NCI-H510A (cell line): ENCODE measurements at regions not wholly inside any gene's neighbourhood (a gene's known extent, or its start where the extent isn't known, plus 50 kb on each side); places are given as distances from the start of the nearest gene placed in this dataset.

Source experiments
- DNase-seq: peaks from one replicate; lab custom pipeline; 2025; lab: John Stamatoyannopoulos, UW

GRCh38 chr9:81389569-81389993 lies 299.8 kb downstream of the TLE1 start:
- DNase-seq: no peak

- no peak for DNase-seq
These were observed 300.5 kb downstream of the TLE1 start for GRCh38 chr9:81388831-81389230.

- DNase-seq: no peak
These were observed 301.8 kb downstream of the TLE1 start for GRCh38 chr9:81387360-81388106.

GRCh38 chr9:81384911-81385310 lies 304.4 kb downstream of the TLE1 start:
- DNase-seq: no peak

DNA sequence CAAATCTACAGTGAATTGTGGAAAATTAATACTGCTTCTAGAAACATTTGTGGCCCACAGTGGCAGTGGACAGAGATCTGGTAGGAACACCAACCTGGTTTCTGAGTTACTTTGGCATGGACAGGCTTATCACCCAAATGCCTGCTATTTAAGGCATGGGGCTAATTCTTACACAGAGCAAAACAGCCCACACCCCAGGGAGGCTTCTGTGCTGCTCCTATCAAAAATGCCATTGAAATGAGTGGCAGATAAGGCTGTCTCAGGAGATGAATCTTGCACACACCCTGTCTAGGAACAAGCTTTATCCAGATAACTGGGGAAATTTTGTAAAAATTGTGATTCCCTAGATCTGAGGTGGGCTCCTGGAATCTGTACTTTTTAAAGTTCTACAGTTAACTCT lies 307.1 kb downstream of the TLE1 start:
- DNase-seq: no peak

- no peak for DNase-seq
These were observed 307.7 kb downstream of the TLE1 start for GRCh38 chr9:81381694-81382093.

- DNase-seq: no peak
These were observed 308.6 kb downstream of the TLE1 start for GRCh38 chr9:81380504-81381359.

GRCh38 chr9:81379655-81380054 lies 309.7 kb downstream of the TLE1 start:
- no peak for DNase-seq

GRCh38 chr9:81377921-81378320 lies 311.4 kb downstream of the TLE1 start:
- DNase-seq: no peak

- no peak for DNase-seq
These were observed 312.0 kb downstream of the TLE1 start for GRCh38 chr9:81377320-81377719.

DNA sequence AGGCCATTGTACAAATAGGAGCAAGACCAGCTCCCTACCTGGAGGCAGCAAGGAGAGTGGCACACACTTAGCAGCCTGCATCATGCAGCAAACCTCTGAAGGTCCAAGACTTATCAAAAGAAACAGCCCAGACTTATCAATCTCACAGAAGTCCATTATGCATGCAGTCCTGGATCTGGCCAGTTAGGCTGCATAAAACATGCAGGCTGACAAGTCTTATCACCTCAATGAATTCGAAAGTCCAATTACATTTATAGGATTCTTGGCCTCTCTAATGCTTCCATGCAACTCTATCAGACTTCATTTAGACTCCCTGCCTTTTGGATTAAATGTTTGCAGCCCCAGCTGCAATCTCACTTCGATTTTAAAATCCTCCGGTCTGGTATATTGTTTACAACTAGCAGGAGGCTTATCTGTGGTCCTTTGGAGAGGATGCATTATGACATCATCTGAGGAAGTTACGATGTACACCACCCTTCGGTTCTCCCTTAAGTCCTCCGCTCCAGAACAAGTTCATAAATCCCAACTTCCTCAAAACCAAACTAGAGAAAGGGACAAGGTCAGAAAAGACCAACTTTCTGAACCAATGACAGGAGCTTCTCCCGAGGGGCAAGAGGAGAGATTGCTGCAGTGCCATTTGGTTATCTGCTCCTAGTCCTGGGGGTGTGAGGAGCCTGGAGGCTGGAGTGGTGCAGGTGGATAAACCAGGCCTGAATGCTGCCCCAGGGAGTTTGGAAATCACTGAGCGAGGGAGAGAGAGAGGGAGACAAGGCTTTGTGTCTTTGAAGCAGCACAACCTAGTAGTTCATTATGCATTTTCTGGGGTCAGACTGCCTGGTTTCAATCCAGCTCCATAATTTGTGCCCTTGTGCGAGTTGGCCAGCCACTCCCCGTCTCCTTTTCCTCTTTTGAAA lies 313.9 kb downstream of the TLE1 start:
- no peak for DNase-seq

DNA sequence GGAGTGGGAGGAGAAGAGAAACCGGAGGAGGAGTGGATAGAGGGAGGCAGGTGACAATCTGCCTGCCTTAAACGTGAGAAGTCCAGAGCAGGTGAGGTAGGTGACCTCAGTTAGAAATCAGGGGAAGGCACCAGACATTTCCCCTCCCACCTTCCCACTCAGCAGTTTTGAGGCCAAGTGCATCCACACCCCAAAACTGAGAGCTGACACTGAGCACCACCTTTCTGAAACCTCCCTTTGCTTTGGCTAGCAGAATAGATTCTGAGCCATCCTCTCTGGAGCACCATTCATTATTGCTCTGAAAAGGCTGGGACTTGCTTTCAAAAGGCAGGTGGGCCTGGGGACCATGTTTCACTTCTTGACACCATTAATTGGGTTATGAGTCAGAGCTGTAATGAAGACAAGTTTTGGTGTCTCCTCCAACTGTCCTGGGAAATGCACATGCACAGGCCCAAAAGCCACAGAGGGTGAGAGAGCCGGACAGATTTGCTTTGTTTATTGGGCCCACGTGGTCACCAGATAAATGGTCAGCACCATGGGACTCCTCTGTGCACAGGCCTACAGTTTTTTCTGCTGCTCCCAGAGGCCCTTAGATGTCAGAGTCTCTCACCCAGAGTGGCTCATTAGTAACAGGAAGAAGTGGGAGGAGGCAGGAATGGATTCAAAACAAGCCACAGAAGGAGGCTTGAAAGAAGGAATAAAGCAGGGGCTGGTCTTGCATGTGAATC lies 314.7 kb downstream of the TLE1 start:
- no peak for DNase-seq

GRCh38 chr9:81373294-81373693 lies 316.1 kb downstream of the TLE1 start:
- no peak for DNase-seq

GRCh38 chr9:81372628-81373191 lies 316.6 kb downstream of the TLE1 start:
- no peak for DNase-seq

DNA sequence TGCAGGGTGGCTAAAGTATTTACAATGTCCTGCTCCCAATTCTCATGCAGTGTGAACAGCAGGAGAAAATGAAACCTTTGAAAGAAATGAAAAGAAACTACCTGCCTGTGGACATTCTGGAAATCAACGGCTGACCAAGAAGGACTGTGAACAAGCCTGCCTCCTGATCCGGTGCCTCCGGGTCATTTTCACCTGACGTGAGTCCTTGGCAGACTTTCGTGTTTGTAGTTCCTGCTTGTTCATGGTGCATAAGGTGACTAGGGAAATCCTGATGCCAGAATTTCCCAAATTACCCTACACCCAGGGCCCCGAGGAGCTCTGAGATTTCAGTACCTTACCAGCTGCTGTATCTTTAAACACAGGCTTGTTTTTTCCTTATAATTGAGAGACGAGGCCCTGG lies 317.5 kb downstream of the TLE1 start:
- no peak for DNase-seq

- DNase-seq: no peak
These were observed 318.7 kb downstream of the TLE1 start for GRCh38 chr9:81370650-81371049.

- no peak for DNase-seq
These were observed 319.3 kb downstream of the TLE1 start for GRCh38 chr9:81370096-81370495.

DNA sequence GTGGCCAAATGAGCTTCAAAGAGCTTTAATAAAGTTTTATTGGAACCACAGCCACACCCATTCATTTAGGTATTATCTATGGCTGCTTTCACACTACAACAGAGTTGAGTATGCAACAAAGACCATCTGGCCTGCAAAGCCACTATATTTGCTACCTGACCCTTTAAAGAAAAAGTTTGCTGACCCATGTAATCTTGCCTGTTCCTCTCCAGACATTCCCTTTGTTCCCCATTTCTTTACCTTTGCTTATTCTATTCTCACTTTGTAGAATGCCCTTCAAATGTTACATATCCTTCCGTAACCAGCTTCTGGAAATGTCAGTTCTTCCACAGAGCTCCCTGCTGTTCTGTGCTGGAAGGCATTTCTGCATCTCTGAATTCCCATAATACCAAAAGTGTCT lies 320.2 kb downstream of the TLE1 start:
- DNase-seq: no peak

DNA sequence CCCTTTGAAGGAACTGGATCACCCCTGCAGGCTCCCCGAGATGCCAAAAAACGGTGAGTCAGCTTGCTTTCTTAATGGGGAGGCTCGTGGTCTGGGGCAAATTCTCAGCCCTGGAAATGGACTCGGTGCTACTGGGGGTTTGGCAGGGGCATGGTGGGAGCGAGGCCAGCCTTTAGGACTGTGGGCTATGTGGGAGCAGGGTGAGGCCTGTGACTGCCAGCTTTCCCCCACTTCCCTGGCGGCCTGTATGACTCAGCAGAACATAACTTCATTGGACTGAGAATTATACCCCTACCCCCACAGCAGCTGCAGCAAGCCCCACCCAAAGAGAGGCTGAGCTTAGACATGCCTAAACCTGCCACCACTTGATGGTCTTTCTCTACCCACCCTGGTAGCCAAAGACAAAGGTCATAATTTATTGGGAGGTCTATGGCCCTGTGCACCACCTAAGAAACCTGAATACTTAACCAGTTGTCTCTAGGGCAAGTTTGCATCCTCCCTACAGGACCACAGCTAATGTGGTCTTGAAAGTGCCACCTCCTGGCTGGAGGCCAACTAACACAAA lies 325.3 kb downstream of the TLE1 start:
- DNase-seq: no peak

DNA sequence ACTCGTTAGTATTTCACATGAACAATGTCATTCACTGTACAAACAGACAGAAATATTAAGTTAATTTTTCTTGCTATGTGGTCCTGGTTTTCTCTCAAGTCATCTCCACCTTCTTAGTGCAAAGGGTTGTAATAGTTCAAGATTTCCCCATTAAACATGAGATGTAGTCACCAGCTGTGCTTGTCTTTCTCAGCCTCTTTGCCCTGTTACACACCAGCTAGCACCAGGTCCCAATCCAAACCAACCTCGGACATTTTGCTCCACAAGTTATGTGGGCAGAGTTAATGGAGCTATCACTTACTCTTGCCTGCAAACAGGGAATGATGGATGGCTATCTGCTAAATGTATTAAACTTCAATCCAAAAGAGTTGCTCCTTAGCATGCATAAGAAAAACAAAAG lies 328.1 kb downstream of the TLE1 start:
- DNase-seq: no peak

GRCh38 chr9:81351166-81351565 lies 338.2 kb downstream of the TLE1 start:
- no peak for DNase-seq
